B cell (primary cell): ENCODE measurements at regions not wholly inside any gene's neighbourhood (a gene's known extent, or its start where the extent isn't known, plus 50 kb on each side); places are given as distances from the start of the nearest gene placed in this dataset.

Experiments used
- ATAC-seq: fragments of 200-7000 bp; cut with Tn5 transposase; one replicate; pipeline ENCODE4 v1.10.0; 2021; ENCODE audit warnings: low read depth, mild to moderate bottlenecking, moderate number of reproducible peaks, moderate library complexity
- CTCF ChIA-PET: fragments of 350-600 bp; sonication (Branson Sonifier 250); formaldehyde crosslinking; loops from one replicate; lab custom pipeline; 2021; ENCODE audit warnings: antibody characterized with exemption, inconsistent platforms; lab: Charles Lee
- POLR2A ChIA-PET: fragments of 350-600 bp; sonication (Branson Sonifier 250); formaldehyde crosslinking; loops from one replicate; lab custom pipeline; 2021; ENCODE audit warnings: antibody characterized with exemption; lab: Charles Lee
- DNase-seq: peaks from one replicate; pipeline ENCODE4 v3.0.0; 2013
- H2AFZ ChIP-seq: 2 replicates; pipeline ENCODE4 v1.6.1; 2012; ENCODE audit warnings: mild to moderate bottlenecking, low read depth, low read length; ENCODE audit not compliant: insufficient read depth, poor library complexity, severe bottlenecking
- H3K27ac ChIP-seq, 2 donors: 1 replicate in 1 of 2; 2 replicates in 1 of 2; pipeline ENCODE4 v1.5.1; 2012 to 2013; ENCODE audit warnings: low read length in 2 of 2, mild to moderate bottlenecking in 2 of 2, moderate library complexity in 1 of 2
- H3K27me3 ChIP-seq, 4 experiments: fragments of 200-600 bp in 1 of 4; sonication (generic) in 1 of 4; replicated peaks in 1 of 4; 1 replicate in 2 of 4; 2 replicates in 2 of 4; pipeline versions ENCODE4 v1.6.1 to v1.7.0; 2013 to 2016; ENCODE audit warnings: low read length in 3 of 4, mild to moderate bottlenecking in 2 of 4, mixed read lengths in 1 of 4, moderate library complexity in 1 of 4; ENCODE audit not compliant: insufficient read depth in 4 of 4, control insufficient read depth in 3 of 4; ENCODE audit errors: control extremely low read depth in 1 of 4
- H3K36me3 ChIP-seq, 2 experiments: replicated peaks in 1 of 2; 1 replicate in 1 of 2; 2 replicates in 1 of 2; pipeline versions ENCODE4 v1.6.1 to v1.7.1; 2013; ENCODE audit warnings: low read length in 1 of 2; ENCODE audit not compliant: insufficient read depth in 2 of 2, control insufficient read depth in 1 of 2; ENCODE audit errors: control extremely low read depth in 1 of 2, extremely low read depth in 1 of 2
- H3K4me1 ChIP-seq, 2 donors: fragments of 200-600 bp in 1 of 2; sonication (generic) in 1 of 2; 1 replicate in 1 of 2; 2 replicates in 1 of 2; pipeline versions ENCODE4 v1.5.1 to v1.6.1; 2013 to 2017; ENCODE audit warnings: low read length in 2 of 2; ENCODE audit not compliant: control insufficient read depth in 2 of 2, insufficient read depth in 2 of 2
- H3K4me2 ChIP-seq: replicated peaks from 2 replicates; pipeline ENCODE3; 2012; ENCODE audit warnings: mild to moderate bottlenecking, low read depth, low read length; ENCODE audit not compliant: poor library complexity, severe bottlenecking
- H3K4me3 ChIP-seq, 5 experiments: fragments of 200-600 bp in 1 of 5; sonication (generic) in 1 of 5; 1 replicate in 3 of 5; 2 replicates in 2 of 5; pipeline versions ENCODE4 v1.5.1 to v1.7.0; 2011 to 2016; ENCODE audit warnings: low read length in 4 of 5, mild to moderate bottlenecking in 4 of 5, low read depth in 2 of 5, control low read depth in 1 of 5, moderate library complexity in 1 of 5; ENCODE audit not compliant: insufficient read depth in 1 of 5; ENCODE audit errors: control extremely low read depth in 1 of 5, extremely low read depth in 1 of 5
- H3K79me2 ChIP-seq: fragments of 200-600 bp; sonication (generic); one replicate; pipeline ENCODE4 v1.6.0; 2016; ENCODE audit warnings: low read length; ENCODE audit not compliant: control insufficient read depth, insufficient read depth
- H3K9ac ChIP-seq: fragments of 200-600 bp; sonication (generic); 2 replicates; pipeline ENCODE4 v1.6.1; 2017; ENCODE audit warnings: mild to moderate bottlenecking, low read length, moderate library complexity
- H3K9me3 ChIP-seq, 3 donors: one replicate each; pipeline versions ENCODE4 v1.6.1 to v1.7.1; 2013; ENCODE audit warnings: low read length in 2 of 3; ENCODE audit not compliant: control insufficient read depth in 2 of 3, insufficient read depth in 1 of 3; ENCODE audit errors: control extremely low read depth in 1 of 3
- H4K20me1 ChIP-seq: 2 replicates; pipeline ENCODE4 v1.6.0; 2012; ENCODE audit warnings: mild to moderate bottlenecking, low read length; ENCODE audit not compliant: insufficient read depth, control insufficient read depth, poor library complexity, severe bottlenecking
- H3K27ac Mint-ChIP-seq: one replicate; pipeline ENCODE4 v1.8.0; 2021; ENCODE audit warnings: mixed read lengths
- H3K27me3 Mint-ChIP-seq: one replicate; pipeline ENCODE4 v1.8.0; 2021; ENCODE audit warnings: mixed read lengths
- H3K4me1 Mint-ChIP-seq: one replicate; pipeline ENCODE4 v1.8.0; 2021; ENCODE audit warnings: mixed read lengths
- H3K4me3 Mint-ChIP-seq: one replicate; pipeline ENCODE4 v1.8.0; 2021; ENCODE audit warnings: mixed read lengths
- H3K9me3 Mint-ChIP-seq: one replicate; pipeline ENCODE4 v1.8.0; 2022; ENCODE audit warnings: mixed read lengths; ENCODE audit not compliant: insufficient read depth
- EZH2 ChIP-seq: IDR thresholded peaks from 2 replicates; pipeline ENCODE4 v1.6.1; 2012; ENCODE audit warnings: borderline replicate concordance, low read depth, mild to moderate bottlenecking, moderate library complexity, low read length; ENCODE audit not compliant: insufficient read depth, poor library complexity, severe bottlenecking
- WGBS: methylation state at CpG from one replicate; pipeline ENCODE4 v1.1.5; 2013; ENCODE audit warnings: missing lambda C conversion rate; ENCODE audit not compliant: insufficient coverage; 5-methylcytosine and 5-hydroxymethylcytosine counted together
- intact Hi-C: fragments of 100-400 bp; cut with micrococcal nuclease; formaldehyde crosslinking; loops from one replicate; pipeline ENCODE4 v1.10.0; 2022
- TF ChIP-seq, protein P1 (sequence below): fragments of 200-600 bp; IDR thresholded peaks from one replicate; pipeline ENCODE4 v1.8.0; 2022; ENCODE audit warnings: antibody characterized with exemption, mild to moderate bottlenecking

- Histone ChIP-seq H3K27me3 (no peaks in the 10 kb centered on the region), H3K9me3 (peaks cover 0 to 8% (median 0%) of the 10 kb centered on the region in 3 donors), H3K4me3 (no peak overlapping the region), H3K36me3 (no peaks in the 10 kb centered on the region), H3K27ac (no peak overlapping the region), H3K9ac (no peak overlapping the region), H3K79me2 (no peaks in the 10 kb centered on the region), H3K4me1 (no peaks in the 10 kb centered on the region), H4K20me1 (no peaks in the 10 kb centered on the region), H2AFZ (no peak overlapping the region), H3K4me2 (no peak overlapping the region)
- CTCF ChIA-PET, result no interaction called here
- TF ChIP-seq, protein P1, sequence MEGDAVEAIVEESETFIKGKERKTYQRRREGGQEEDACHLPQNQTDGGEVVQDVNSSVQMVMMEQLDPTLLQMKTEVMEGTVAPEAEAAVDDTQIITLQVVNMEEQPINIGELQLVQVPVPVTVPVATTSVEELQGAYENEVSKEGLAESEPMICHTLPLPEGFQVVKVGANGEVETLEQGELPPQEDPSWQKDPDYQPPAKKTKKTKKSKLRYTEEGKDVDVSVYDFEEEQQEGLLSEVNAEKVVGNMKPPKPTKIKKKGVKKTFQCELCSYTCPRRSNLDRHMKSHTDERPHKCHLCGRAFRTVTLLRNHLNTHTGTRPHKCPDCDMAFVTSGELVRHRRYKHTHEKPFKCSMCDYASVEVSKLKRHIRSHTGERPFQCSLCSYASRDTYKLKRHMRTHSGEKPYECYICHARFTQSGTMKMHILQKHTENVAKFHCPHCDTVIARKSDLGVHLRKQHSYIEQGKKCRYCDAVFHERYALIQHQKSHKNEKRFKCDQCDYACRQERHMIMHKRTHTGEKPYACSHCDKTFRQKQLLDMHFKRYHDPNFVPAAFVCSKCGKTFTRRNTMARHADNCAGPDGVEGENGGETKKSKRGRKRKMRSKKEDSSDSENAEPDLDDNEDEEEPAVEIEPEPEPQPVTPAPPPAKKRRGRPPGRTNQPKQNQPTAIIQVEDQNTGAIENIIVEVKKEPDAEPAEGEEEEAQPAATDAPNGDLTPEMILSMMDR, result no peak
- no peak for TF ChIP-seq EZH2
- POLR2A ChIA-PET, result no interaction called here
- H3K4me3 Mint-ChIP-seq, result no peak overlapping the region
- intact Hi-C loops, result no loop called here
- DNase-seq (no peak), ATAC-seq (no peak)
- no peaks in the 10 kb centered on the region for H3K4me1 Mint-ChIP-seq
- H3K27ac Mint-ChIP-seq, result no peak overlapping the region
- H3K9me3 Mint-ChIP-seq, result no peaks in the 10 kb centered on the region
- 56% methylated on average over 1 of the region's 5 CpGs for WGBS
- H3K27me3 Mint-ChIP-seq, result no peaks in the 10 kb centered on the region
These were observed 840.3 kb downstream of the GALC start for GRCh38 chr14:87152693-87153092.

- TF ChIP-seq, protein P1, result no peak
- TF ChIP-seq EZH2, result no peak
- H3K36me3 ChIP-seq, result no peaks in the 10 kb centered on the region
- no peak overlapping the region for H3K4me3 ChIP-seq
- ATAC-seq (no peak), DNase-seq (no peak)
- no peaks in the 10 kb centered on the region for H4K20me1 ChIP-seq
- Mint-ChIP-seq H3K27me3 (no peaks in the 10 kb centered on the region), H3K4me1 (no peaks in the 10 kb centered on the region), H3K27ac (no peak overlapping the region), H3K4me3 (no peak overlapping the region), H3K9me3 (peaks cover 3% of the 10 kb centered on the region)
- H3K4me2 ChIP-seq, result no peak overlapping the region
- no peak overlapping the region for H3K9ac ChIP-seq
- POLR2A ChIA-PET, result no interaction called here
- intact Hi-C loops, result no loop called here
- CTCF ChIA-PET, result no interaction called here
- H3K9me3 ChIP-seq, result peaks cover 0 to 3% (median 0%) of the 10 kb centered on the region in 3 donors
- H2AFZ ChIP-seq, result no peak overlapping the region
- H3K27ac ChIP-seq, result no peak overlapping the region
- H3K27me3 ChIP-seq, result no peaks in the 10 kb centered on the region
- H3K79me2 ChIP-seq, result no peaks in the 10 kb centered on the region
- 54% methylated on average over 5 of the region's 6 CpGs for WGBS
- no peaks in the 10 kb centered on the region for H3K4me1 ChIP-seq
These were observed 843.2 kb downstream of the GALC start for GRCh38 chr14:87149583-87150354.
